Upper lobe of left lung (tissue), 4 donors: ENCODE measurements at regions not wholly inside any gene's neighbourhood (a gene's known extent, or its start where the extent isn't known, plus 50 kb on each side); places are given as distances from the start of the nearest gene placed in this dataset.

Experiments used
- CTCF ChIP-seq, 6 experiments: fragments of 450-650 bp in 4 of 6; fragments of 200-600 bp in 2 of 6; sonication (generic) in 2 of 6; IDR thresholded peaks; one replicate each; pipeline ENCODE4 v1.5.1; 2016 to 2019; ENCODE audit warnings: antibody characterized with exemption in 6 of 6
- EP300 ChIP-seq, 4 donors: sonication (generic); formaldehyde crosslinking; IDR thresholded peaks; one replicate each; pipeline ENCODE4 v1.5.1; 2017; ENCODE audit warnings: antibody characterized with exemption in 4 of 4, control low read depth in 2 of 4
- POLR2A ChIP-seq, 4 donors: fragments of 450-650 bp; IDR thresholded peaks; one replicate each; pipeline ENCODE4 v1.5.1; 2016 to 2017; ENCODE audit warnings: antibody characterized with exemption in 4 of 4, mild to moderate bottlenecking in 2 of 4
- POLR2AphosphoS5 ChIP-seq, 2 donors: sonication (generic); formaldehyde crosslinking; IDR thresholded peaks; one replicate each; pipeline ENCODE4 v1.5.1; 2017; ENCODE audit warnings: antibody characterized with exemption in 2 of 2

DNA sequence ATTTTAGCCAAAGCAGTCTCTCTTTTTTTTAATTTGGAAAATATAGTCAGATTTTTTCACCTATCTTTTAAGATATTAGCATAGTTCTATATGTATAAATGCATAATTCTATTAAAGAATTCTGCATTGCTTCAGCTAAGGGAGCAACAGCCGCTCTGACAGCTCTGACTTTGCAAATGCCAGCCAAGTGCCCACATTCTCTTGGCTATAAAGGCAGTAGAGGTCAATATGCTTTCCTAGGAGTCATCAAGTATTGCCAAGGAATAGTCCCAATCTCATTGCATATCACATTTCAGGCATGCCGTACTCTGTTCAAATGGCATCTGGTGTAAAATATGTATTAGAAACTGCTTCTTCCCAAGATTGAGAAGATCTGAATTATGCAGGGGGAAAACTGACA, 161.4 kb downstream of the RPLP1 start:
- TF ChIP-seq CTCF (IDR thresholded peaks at IDR 0.05), result no peak
- TF ChIP-seq POLR2AphosphoS5 (IDR thresholded peaks at IDR 0.05), result no peak
- no peak for TF ChIP-seq POLR2A (IDR thresholded peaks at IDR 0.05)
- no peak for TF ChIP-seq EP300 (IDR thresholded peaks at IDR 0.05)
